Stromal cell of bone marrow (primary cell): ENCODE measurements at regions not wholly inside any gene's neighbourhood (a gene's known extent, or its start where the extent isn't known, plus 50 kb on each side); places are given as distances from the start of the nearest gene placed in this dataset.

ENCODE experiments used
- DNase-seq: peaks from one replicate; pipeline ENCODE4 v3.0.0-alpha.2; 2012; ENCODE audit warnings: low read depth

DNA sequence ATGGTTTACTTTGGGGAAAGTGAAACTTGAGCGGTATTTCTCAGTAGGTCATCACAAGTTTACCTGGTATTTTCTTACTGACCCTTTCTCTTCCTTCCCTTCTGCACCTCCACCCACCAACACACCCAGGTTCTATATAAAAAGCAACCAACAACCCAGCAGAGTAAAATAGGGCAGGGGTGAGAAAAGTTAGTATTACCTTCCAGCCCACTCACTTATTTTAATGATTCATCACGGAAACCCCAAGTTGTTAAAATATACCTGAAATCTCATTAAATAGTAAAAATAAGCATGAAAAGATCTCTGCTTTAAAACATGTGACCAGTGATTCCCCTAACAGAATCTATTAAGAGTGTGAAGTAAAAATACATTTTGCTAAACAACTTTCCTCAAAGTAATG, 306.1 kb downstream of the ZEB2 start:
- no peak for DNase-seq

DNA sequence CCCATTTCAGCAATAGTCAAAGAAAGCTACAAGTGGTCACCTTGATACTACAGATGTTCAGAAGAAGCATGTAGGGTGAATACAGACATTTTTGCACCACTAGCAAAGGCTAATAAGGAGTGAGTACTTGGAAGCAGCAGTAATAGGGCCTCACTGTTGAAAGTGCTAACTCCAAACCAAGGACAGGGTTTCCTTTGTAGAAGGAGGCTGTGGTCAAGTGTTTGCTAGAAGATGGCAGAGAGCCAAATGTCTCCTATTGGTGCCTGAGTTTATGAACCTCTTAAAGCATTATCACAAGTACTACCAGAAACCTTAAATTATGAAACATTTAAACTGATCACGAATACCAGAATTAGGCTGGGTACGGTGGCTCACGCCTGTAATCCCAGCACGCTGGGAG, 308.1 kb downstream of the ZEB2 start:
- no peak for DNase-seq

DNA sequence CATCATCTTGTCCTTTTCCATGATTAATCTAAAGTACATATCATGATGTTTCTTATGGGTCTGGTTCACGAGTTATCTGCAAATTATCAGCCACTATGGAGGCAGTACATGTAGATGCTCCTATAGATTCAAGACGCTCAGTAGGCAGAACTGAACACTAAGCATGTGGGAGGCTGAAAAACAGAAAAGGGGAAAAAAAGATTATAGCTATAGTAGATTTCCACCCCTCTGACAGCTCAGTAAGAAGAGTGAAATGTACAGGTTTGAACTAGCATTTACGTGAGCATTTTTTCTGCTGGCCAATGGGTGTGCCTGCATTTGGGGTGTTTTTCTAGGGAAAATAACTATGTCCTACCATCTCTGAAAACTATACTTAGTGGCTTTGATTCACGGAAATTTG, 308.9 kb downstream of the ZEB2 start:
- no peak for DNase-seq

DNA sequence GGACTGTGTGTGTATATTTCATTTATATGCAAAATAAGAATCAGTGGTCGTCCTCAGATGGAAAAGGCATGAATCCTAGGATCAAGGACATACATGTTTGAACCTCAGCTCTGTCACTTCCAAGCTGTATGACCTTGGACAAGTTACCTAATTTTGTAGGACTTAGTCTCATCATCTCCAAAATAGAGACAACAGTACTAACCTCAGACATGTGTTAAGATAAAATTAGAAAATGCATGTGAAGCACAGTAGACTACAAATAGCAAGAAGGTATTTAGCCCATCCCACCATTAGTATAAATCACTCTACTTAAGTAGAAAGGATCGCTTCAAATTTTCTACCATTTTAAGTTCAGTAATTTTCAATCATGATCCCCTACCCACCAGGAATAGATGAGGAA, 309.8 kb downstream of the ZEB2 start:
- no peak for DNase-seq

DNA sequence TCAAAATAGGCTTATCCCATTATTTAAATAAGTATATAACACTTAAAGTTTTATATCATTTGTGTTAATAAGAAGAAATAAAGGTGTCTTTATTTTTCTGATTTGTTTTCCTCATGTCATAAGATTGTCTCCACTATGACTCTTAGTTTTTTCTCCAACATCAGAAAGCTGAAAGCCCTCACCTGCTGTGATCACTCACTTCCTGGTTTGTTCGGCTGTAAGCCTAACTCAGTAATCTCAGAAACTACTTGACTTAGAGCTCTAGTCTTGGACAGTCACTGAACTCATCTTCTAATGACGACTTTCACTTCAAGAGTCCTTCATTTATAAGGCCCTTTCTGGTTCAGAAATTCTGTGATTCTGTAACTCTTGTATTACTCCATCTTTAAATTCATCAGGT, 311.0 kb downstream of the ZEB2 start:
- no peak for DNase-seq

DNA sequence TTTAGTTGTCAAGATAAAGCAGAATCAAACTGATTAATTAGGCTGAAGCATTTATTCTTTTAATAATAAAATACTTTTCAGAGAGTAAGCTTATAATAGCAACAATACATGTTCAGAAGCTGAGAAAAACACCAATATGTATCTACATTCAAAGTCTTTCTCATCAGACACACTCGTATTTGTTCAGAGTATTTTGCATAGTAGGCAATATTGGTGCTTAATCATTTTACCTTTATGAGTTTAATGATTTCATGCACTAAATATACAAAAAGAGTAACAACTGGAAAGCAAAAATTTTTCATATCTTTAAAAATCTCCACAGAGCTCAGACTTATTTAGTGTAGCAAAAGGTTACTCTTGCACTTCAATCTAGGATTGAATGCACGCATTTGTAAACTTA, 313.9 kb downstream of the ZEB2 start:
- no peak for DNase-seq

DNA sequence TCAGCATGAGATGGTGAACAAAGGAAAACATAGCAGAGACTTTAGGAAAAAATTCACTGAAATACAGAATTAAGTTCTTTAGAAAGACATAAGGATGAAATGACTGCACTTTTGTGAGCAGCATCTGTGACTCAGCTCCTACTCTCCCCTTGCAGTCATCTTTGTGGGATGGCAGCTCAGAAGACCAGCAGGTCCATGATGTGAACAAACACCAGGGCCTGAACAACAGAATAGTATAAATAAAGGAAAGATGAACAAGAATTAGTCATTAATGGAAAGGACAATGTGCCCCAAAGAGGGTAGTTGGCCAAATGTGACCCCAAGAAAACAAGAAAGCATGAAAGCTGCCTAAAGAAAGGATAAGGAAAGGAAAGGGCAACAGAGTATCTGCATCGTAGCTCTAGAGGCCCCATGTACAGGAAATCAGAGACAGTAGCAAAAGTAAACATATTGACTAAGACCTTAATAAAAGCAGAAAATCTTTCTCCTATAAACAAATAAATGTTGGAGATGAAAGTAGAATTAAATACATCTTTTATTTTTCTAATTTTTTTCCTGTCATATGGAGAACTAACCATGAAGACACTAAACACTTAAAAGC, 318.0 kb downstream of the ZEB2 start:
- DNase-seq = peak; percentile 6

DNA sequence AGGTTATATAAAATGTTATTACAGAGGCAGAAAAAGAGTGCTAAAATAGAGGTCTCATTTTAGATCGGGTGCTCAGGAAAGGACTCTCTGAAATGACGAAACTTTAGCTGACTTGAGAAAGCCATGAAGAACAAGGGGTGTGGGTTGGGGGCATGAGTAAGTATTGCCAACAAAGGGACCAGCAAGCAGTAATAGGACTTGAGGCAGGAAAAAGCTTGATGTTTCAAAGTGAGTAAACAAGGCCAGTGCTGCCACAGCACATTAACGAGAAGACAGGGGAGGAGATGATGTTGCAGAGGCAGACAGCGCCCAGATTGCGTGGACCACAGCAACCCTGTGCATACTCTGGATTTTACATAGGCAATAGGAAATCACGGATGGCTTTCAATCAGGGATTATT, 318.8 kb downstream of the ZEB2 start:
- no peak for DNase-seq

DNA sequence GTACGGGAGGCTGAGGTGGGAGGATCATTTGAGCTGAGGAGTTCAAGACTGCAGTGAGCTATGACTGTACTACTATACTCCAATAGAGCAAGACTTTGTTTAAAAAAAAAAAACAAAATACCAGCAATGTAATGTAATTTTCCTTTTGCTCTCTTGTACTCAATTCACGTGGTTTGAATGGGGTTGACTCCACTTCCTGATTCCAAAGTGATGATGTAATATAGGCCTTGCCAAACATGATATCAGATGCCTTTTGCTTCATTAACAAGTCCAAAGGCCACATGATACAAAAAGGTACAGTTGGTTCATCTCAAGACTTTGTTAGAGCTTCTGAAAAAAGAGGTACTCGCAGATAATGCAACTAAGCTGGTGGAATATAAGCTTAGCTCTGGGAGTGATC, 321.8 kb downstream of the ZEB2 start:
- peak; percentile 8 for DNase-seq

DNA sequence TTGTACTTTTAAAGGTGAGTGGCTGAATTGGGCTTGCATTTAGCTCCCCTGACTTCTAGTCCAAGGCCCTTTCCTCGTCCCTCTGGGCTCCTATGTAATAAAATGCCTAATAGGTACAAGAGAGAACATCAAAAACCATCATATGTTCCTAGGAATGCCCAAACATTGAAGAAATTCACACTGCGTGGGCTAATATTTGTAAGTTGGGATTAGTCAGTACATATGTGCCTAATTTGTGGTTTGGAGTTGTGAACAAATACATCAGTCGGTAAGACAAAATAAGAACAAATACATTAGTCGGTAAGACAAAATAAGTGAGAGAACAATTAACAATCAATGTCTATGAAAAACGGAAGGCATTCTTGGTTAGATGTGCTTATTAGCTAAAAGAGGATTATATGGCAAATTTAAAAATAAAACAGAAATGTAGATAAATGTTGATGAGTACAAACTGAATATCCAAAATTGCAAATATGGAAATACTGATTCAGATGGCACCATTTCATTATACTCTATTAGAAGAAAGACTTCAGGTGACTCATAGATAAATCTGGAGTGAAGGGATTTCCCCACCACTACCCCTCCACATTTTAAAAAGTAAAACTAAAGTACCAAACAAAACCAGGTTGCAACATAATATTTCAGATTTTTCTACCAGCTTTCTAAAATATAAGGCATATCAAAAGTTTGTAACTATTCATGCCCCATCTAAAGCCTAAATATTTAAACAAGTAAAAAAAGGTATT, 325.4 kb downstream of the ZEB2 start:
- no peak for DNase-seq

DNA sequence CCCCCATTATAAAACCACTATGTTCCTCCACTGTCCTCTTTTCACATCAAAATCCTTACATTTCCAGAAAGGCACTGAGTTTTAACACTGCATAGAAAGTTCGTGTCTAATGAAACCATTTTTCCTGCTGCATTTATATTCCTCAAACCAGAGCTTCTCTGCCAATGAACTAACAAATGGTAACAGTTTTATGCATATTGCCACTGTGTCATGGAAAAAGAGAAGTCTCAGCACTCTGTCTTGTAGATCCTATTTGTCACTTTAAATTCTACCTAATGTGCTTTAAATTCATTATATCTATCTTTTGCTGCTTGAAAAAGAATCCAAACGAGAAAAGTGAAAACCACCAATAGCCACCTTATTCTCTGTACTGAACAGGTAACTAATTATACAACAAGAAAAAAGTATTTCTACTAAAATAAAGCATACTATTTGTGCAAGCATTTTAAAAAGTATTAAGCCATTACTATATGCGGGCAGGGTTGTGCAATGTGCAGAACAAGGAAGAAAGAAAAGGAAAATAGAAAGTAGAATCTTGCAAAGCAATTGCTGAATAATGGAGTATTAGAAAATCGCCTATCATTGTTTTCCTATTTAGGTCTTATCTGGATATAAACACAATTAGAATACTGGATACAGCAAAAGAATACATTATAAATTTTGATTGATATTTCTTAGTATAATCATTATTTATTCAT, 328.9 kb downstream of the ZEB2 start:
- no peak for DNase-seq

DNA sequence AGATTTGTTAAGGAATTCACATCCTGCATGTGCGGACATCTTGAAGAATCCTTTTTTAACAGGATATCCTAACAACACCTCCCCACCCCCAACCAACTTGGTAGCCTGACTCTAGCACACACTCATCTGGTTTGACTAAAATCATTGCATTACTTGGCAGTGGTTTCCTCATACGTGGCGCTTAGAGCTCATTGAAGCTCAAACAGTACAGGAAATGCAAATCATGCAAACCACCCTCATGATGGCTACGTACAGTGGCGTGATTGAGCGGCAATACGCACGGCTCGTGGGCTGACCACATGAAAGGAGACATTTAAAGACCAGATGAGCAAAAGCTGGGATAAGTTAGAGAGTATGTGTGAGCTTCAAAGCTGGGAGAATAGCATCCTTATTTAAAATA, 336.2 kb downstream of the ZEB2 start:
- peak; percentile 12 for DNase-seq

DNA sequence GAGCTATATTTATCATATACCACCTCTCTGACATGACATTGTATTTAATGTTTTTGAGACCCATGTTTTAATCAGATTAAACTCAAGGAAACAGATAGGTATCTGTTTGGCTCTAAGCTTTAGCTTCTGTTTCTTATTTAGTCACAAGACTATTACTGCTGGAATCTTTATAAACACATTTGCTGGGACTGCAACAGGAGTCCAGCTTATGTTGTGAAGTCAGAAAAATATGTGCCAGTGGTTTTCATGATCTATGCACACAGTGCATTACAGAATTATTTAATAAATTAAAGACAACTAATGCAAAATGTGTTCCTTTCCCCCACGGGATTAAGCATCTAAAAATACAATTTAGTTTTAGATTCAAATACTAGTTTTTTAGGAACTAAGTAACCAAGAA, 338.9 kb downstream of the ZEB2 start:
- DNase-seq = no peak

DNA sequence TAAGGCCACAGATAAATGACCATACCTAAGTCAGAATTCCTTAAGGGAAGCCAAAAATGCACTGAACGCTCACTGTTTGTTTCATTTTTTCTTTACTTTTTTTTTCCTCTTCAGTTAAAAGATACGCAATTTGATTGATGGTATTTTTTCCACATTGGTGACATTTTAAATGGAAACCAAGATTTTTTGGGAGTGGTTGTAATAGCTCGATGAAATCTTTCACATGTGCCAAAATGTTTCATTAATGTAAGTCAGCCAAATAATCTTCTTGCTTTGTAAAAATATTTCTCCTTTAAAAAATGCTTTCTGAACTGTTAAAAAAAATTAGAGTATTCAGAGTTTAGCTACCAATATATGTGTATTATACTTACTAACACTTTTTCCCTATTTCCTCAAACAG, 339.8 kb downstream of the ZEB2 start:
- DNase-seq = no peak

DNA sequence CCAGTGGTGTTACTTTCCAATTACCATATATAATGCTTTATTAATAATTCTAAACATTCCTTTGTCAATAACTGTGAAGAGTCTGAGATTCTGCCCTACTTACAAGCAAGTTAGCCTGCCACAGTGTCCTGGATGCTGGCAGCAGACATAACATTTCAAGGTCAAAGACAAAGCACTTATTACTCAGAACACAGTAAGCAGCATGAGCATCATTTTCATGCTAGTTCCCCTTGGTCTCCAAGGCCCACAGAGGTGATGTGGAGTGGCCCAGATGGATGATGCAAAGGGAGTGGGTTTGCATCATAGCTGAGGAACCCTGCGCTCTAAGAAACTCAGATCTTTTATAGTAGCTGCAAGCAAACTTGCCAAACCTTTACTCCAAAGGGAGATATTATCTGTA, 349.7 kb downstream of the ZEB2 start:
- DNase-seq = no peak

DNA sequence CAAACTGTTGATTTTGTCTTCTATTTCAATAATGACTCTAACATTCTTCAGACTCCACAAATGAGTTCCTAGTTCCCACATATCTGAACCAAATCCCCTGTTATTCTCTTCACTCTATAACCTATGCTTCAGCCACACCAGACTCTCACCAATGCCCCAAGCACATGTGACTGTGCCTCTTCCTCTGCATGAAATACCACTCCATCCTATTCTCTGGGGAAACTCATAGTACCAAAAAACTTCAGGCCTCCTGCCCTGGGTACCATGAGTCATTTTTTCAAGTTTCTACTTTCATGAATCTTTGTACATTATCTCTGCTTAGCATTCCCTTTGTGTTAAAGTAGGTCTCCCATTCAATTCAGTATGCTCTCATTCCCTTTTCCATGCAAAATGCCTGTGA, 353.2 kb downstream of the ZEB2 start:
- DNase-seq = peak; percentile 31

DNA sequence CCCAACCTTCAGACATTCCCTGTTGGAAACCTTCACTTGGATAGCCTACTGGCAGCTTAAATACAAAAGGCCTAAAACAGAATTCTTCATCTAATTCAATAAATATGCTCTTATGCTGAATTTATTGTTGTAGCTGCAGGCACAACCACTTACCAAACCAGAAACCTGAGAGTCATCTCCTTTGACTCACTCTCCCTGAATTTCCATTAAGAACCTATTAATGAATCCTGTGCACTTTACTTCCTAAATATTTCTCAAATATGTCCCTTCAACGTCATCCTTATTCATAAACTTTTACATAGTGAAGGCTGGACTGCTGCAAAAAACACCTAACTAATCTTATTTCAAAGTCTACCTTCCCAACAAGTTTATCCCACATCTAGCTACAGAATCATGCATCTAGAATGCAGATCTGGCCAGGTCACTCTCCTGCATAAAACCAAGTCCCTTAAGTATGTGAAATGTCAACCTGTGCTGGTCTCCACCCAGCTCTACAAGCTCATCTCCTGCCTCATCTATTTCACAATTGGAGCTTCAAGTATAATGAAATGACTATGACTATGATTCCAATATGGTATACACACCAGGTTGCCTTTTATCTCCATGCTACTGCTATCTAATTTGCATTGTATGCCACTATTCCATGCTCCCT, 354.2 kb downstream of the ZEB2 start:
- no peak for DNase-seq

DNA sequence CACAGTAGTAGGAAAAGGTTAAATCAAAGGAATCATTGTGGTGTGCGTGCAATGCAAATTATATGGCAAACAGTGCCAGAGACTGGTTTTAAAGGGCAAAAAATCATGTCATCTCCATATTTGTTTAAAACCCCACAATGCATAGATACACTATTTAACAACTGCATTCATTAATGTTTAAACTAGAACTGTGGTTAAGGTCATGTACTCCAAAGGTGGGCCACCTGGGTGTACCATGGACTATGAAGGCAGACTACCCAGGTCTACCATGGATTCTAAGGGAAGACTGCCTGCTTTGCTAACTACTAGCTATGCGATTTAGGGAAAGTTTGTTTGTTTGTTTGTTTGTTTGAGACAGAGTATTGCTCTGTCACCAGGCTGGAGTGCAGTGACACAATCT, 356.3 kb downstream of the ZEB2 start:
- no peak for DNase-seq

DNA sequence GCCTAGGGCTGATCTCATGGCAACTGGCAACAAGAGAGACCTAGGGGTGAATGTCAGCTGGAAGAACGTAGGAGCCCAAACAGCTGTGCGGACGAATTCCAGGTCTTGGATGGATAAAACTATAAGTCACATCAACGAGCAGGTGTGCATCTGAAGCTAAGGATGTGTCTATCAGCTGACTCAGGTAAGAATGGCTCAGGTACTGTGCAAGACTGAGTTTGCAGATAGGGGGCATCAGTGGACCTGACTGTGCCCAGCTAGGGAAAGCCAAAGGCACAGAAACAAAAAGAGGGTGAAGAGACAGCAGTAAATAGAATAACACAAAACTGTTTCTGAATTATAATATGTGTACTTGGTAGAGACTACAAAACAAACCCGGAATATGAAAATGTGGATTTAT, 357.3 kb downstream of the ZEB2 start:
- DNase-seq = no peak

DNA sequence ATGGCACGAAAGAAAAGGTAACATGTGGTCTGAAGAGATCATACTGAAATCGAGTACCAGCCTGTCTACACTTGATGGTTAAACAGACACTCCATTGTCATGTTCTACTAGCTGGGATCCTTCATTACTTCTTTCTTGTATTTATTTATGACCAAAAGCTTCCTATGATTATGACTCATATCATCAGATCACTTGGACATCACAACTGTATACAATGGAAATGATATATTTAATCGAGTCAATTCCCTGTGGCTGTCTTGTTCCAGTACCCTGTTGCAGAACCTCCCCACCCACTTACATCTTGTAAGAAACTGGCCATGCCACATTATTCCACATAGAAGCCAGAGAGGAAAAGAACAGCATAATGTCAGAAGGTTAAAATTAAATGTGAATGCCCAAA, 358.9 kb downstream of the ZEB2 start:
- DNase-seq = no peak

DNA sequence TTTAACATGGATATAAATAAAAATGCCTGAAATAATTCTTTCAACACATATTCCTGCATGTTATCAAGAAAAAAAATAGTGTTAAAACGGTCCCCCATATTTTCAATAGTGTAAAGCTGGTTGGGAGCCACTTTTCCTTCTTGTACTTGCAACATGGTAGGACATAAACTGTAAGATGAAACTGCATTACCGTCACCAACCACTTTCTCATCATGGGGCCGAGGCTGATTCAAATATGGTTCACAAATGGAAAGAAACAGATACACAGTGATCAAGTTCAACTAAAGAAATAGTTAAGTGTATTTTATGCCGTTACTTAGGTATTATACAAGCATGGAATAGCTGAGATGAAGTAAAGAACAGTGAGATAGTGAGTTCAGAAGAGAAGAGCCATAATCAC, 360.7 kb downstream of the ZEB2 start:
- DNase-seq = no peak

DNA sequence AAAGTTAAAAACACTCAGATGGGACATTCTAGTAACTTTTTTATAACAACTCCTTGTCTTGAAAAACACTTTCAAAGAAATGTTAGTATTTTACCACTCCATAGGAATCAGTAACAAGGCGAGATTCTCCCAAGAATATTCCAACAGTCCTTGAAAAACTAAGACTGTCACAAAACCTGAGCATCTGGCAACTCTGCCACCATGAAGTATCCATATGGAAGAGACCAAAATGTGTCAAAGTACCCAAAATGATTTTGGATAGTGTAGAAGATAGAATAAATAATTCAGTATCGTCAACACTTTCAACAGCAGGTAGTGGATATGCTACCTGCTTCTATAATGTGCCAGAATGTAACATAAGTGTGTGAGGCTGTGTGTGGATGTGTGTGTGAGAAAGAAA, 361.8 kb downstream of the ZEB2 start:
- DNase-seq = no peak
